ENCODE measurements at regions not wholly inside any gene's neighbourhood (a gene's known extent, or its start where the extent isn't known, plus 50 kb on each side); places are given as distances from the start of the nearest gene placed in this dataset.

- no peak for DNase-seq
Measured at GRCh38 chr5:74206579-74207550, 433.7 kb downstream of the ENC1 start.

GRCh38 chr5:74205767-74206578 lies 434.6 kb downstream of the ENC1 start:
- DNase-seq = peak; percentile 34

- DNase-seq = no peak
Measured at GRCh38 chr5:74201334-74202081, 439.0 kb downstream of the ENC1 start.

- DNase-seq = no peak
Measured at GRCh38 chr5:74200560-74200959, 440.0 kb downstream of the ENC1 start.

- no peak for DNase-seq
Measured at GRCh38 chr5:74199436-74200210, 440.9 kb downstream of the ENC1 start.

- DNase-seq = no peak
Measured at GRCh38 chr5:74199005-74199404, 441.5 kb downstream of the ENC1 start.

GRCh38 chr5:74198156-74198555 lies 442.4 kb downstream of the ENC1 start:
- DNase-seq = no peak

- DNase-seq = peak; percentile 73
Measured at GRCh38 chr5:74196233-74196632, 444.3 kb downstream of the ENC1 start.

- DNase-seq = no peak
Measured at GRCh38 chr5:74194196-74194595, 446.3 kb downstream of the ENC1 start.

GRCh38 chr5:74192606-74193299 lies 447.8 kb downstream of the ENC1 start:
- DNase-seq = no peak

GRCh38 chr5:74188351-74189105 lies 452.0 kb downstream of the ENC1 start:
- peak; percentile 18 for DNase-seq

- DNase-seq = no peak
Measured at GRCh38 chr5:74187757-74188156, 452.8 kb downstream of the ENC1 start.

- no peak for DNase-seq
Measured at GRCh38 chr5:74186356-74187315, 453.9 kb downstream of the ENC1 start.

- DNase-seq = no peak
Measured at GRCh38 chr5:74185599-74185998, 454.9 kb downstream of the ENC1 start.

GRCh38 chr5:74184649-74185048 lies 455.9 kb downstream of the ENC1 start:
- DNase-seq = no peak

- no peak for DNase-seq
Measured at GRCh38 chr5:74183041-74183440, 457.5 kb downstream of the ENC1 start.

GRCh38 chr5:74182603-74183002 lies 457.9 kb downstream of the ENC1 start:
- DNase-seq = no peak

- no peak for DNase-seq
Measured at GRCh38 chr5:74179701-74180100, 460.8 kb downstream of the ENC1 start.

- no peak for DNase-seq
Measured at GRCh38 chr5:74179179-74179578, 461.3 kb downstream of the ENC1 start.

- DNase-seq = no peak
Measured at GRCh38 chr5:74177961-74178360, 462.6 kb downstream of the ENC1 start.

Data from inflammatory macrophage treated with lipopolysaccharide for 4 hours (primary cell).